PC-3 (cell line): ENCODE measurements at regions not wholly inside any gene's neighbourhood (a gene's known extent, or its start where the extent isn't known, plus 50 kb on each side); places are given as distances from the start of the nearest gene placed in this dataset.

Source experiments
- ATAC-seq: fragments of 200-7000 bp; cut with Tn5 transposase; 2 replicates; pipeline ENCODE4 v1.9.1; 2020; ENCODE audit warnings: mild to moderate bottlenecking, moderate library complexity
- BruUV-seq: library from RNA; stranded (reverse); fragments of 400-500 nt; replicated peaks from 2 replicates; lab custom pipeline; 2021; lab: Mats Ljungman, UMichigan
- CTCF ChIA-PET: fragments of 300-600 bp; sonication (Branson Sonifier 250); formaldehyde crosslinking; loops from one replicate; lab custom pipeline; 2022; ENCODE audit warnings: antibody characterized with exemption; lab: Charles Lee
- POLR2A ChIA-PET: fragments of 300-600 bp; sonication (Branson Sonifier 250); formaldehyde crosslinking; loops from one replicate; lab custom pipeline; 2022; ENCODE audit warnings: antibody characterized with exemption; ENCODE audit not compliant: unreplicated experiment; lab: Charles Lee
- DNase-seq: peaks from one replicate; pipeline ENCODE4 v3.0.0-alpha.2; 2015
- H2AFZ ChIP-seq: fragments of 300-600 bp; sonication (generic); 2 replicates; pipeline ENCODE4 v1.6.0; 2016; ENCODE audit warnings: antibody characterized with exemption, low read length
- H3F3A ChIP-seq: fragments of 300-600 bp; sonication (generic); one replicate; pipeline ENCODE4 v1.6.0; 2017; ENCODE audit warnings: antibody characterized with exemption, low read length, control low read depth, mild to moderate bottlenecking; ENCODE audit not compliant: unreplicated experiment
- H3K27ac ChIP-seq: fragments of 300-600 bp; sonication (generic); 2 replicates; pipeline ENCODE4 v1.5.1; 2016; ENCODE audit warnings: mild to moderate bottlenecking, low read length
- H3K27me3 ChIP-seq: fragments of 300-600 bp; sonication (generic); 2 replicates; pipeline ENCODE4 v1.6.1; 2016; ENCODE audit warnings: low read length, mixed read lengths
- H3K36me3 ChIP-seq: fragments of 300-600 bp; sonication (generic); 2 replicates; pipeline ENCODE4 v1.6.1; 2016; ENCODE audit warnings: low read depth, mixed run types, low read length, mixed read lengths
- H3K4me1 ChIP-seq: fragments of 300-600 bp; sonication (generic); 2 replicates; pipeline ENCODE4 v1.5.1; 2016; ENCODE audit warnings: low read length; ENCODE audit not compliant: insufficient read depth
- H3K4me2 ChIP-seq: fragments of 300-600 bp; sonication (generic); 2 replicates; pipeline ENCODE4 v1.6.0; 2016; ENCODE audit warnings: low read length
- H3K4me3 ChIP-seq: fragments of 300-600 bp; sonication (generic); 2 replicates; pipeline ENCODE4 v1.5.1; 2016; ENCODE audit warnings: mild to moderate bottlenecking, low read length, mixed read lengths
- H3K79me2 ChIP-seq: fragments of 300-600 bp; sonication (generic); 2 replicates; pipeline ENCODE4 v1.6.1; 2017; ENCODE audit warnings: low read length, mixed read lengths
- H3K9ac ChIP-seq: fragments of 300-600 bp; sonication (generic); 2 replicates; pipeline ENCODE4 v1.6.0; 2016; ENCODE audit warnings: mild to moderate bottlenecking, low read length
- H3K9me2 ChIP-seq: fragments of 300-600 bp; sonication (generic); replicated peaks from 2 replicates; pipeline ENCODE4 v1.6.1; 2016; ENCODE audit warnings: mixed run types, low read length, mixed read lengths
- H3K9me3 ChIP-seq: fragments of 300-600 bp; sonication (generic); 2 replicates; pipeline ENCODE4 v1.6.1; 2016; ENCODE audit warnings: low read length, mixed read lengths
- H4K20me1 ChIP-seq: fragments of 300-600 bp; sonication (generic); 2 replicates; pipeline ENCODE4 v1.6.1; 2016; ENCODE audit warnings: low read length, mixed read lengths
- EZH2 ChIP-seq: fragments of 300-600 bp; sonication (generic); IDR thresholded peaks from one replicate; pipeline ENCODE4 v1.6.1; 2017; ENCODE audit warnings: antibody characterized with exemption, mild to moderate bottlenecking, low read length; ENCODE audit not compliant: unreplicated experiment
- EZH2phosphoT487 ChIP-seq: fragments of 300-600 bp; sonication (generic); IDR thresholded peaks from 2 replicates; pipeline ENCODE4 v1.6.1; 2018; ENCODE audit warnings: mild to moderate bottlenecking, antibody characterized with exemption, low read length, borderline replicate concordance
- intact Hi-C: fragments of 100-400 bp; cut with micrococcal nuclease; formaldehyde crosslinking; loops from 2 replicates; pipeline ENCODE4 v1.9.0; 2023
- TF ChIP-seq, protein P1 (sequence below): fragments of 300-600 bp; sonication (generic); conservative IDR thresholded peaks from 2 replicates; pipeline ENCODE4 v1.5.1; 2017; ENCODE audit warnings: antibody characterized with exemption, low read depth, mild to moderate bottlenecking, low read length

DNA sequence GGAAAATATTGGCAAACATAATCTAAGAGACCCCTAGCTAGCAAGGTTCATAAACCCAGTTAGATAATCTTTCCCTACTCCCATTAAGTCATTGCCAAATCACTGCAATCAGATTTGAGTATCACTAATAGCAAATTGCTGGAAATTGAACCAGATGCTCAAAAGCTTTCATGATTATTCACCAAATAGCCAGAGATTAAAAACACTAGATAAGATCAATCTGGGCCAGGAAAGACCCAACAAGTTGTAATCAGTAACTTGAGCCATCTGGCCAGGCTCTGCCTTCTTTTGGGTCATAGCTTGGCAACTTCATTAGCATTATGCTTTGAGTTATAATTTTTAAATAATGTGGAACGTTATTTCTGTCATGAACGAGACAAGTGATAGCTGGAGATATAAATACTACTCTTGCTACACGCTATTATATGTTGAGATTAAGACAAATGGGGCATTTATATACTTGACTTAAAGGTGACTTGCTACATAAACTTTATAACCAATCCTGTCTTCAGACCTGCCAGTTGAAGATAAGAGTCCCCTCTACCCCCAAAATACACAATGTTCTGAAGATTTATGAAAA lies 196.6 kb upstream of the EDNRA start:
- DNase-seq = no peak
- Histone ChIP-seq H3K9me2 (no peaks in the 10 kb centered on the region), H3K36me3 (no peaks in the 10 kb centered on the region), H3K9me3 (no peaks in the 10 kb centered on the region), H3F3A (no peaks in the 10 kb centered on the region), H3K9ac (no peak overlapping the region), H3K27ac (no peak overlapping the region), H3K79me2 (no peaks in the 10 kb centered on the region), H3K4me1 (no peaks in the 10 kb centered on the region), H3K27me3 (no peaks in the 10 kb centered on the region), H3K4me3 (no peak overlapping the region), H4K20me1 (no peaks in the 10 kb centered on the region), H2AFZ (no peak overlapping the region), H3K4me2 (no peak overlapping the region)
- intact Hi-C loops = no loop called here
- TF ChIP-seq EZH2phosphoT487 (no peak), EZH2 (no peak)
- TF ChIP-seq, protein P1, sequence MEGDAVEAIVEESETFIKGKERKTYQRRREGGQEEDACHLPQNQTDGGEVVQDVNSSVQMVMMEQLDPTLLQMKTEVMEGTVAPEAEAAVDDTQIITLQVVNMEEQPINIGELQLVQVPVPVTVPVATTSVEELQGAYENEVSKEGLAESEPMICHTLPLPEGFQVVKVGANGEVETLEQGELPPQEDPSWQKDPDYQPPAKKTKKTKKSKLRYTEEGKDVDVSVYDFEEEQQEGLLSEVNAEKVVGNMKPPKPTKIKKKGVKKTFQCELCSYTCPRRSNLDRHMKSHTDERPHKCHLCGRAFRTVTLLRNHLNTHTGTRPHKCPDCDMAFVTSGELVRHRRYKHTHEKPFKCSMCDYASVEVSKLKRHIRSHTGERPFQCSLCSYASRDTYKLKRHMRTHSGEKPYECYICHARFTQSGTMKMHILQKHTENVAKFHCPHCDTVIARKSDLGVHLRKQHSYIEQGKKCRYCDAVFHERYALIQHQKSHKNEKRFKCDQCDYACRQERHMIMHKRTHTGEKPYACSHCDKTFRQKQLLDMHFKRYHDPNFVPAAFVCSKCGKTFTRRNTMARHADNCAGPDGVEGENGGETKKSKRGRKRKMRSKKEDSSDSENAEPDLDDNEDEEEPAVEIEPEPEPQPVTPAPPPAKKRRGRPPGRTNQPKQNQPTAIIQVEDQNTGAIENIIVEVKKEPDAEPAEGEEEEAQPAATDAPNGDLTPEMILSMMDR = no peak
- no TSS peak for BruUV-seq
- CTCF ChIA-PET = no interaction called here
- POLR2A ChIA-PET = no interaction called here
- ATAC-seq = no peak

DNA sequence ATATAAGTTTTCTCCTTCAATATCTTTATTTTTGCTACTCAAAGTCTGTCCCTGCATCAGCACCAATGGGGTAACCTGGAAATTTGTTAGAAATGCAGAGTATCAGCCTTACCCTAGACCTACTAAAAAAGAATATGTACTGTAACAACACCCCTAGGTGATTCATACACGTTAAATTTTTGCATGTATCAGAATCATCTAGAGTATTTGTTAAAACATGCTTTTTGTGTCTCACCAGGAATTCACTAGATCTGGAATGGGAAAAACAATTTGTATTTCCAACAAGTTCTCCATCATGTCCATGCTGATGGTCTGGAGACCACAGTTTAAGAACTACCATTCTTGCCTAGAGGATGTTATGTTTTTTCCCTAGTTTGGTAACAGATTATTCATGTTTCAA lies 196.0 kb upstream of the EDNRA start:
- Histone ChIP-seq H3K9me2 (no peaks in the 10 kb centered on the region), H3F3A (no peaks in the 10 kb centered on the region), H3K27ac (no peak overlapping the region), H3K79me2 (no peaks in the 10 kb centered on the region), H3K9ac (no peak overlapping the region), H2AFZ (no peak overlapping the region), H3K4me1 (no peaks in the 10 kb centered on the region), H3K36me3 (no peaks in the 10 kb centered on the region), H3K9me3 (no peaks in the 10 kb centered on the region), H3K4me2 (no peak overlapping the region), H4K20me1 (no peaks in the 10 kb centered on the region), H3K4me3 (no peak overlapping the region), H3K27me3 (no peaks in the 10 kb centered on the region)
- ATAC-seq (no peak), DNase-seq (no peak)
- CTCF ChIA-PET = no interaction called here
- POLR2A ChIA-PET = no interaction called here
- BruUV-seq = no TSS peak
- intact Hi-C loops = no loop called here
- TF ChIP-seq, protein P1 = no peak
- TF ChIP-seq EZH2 (no peak), EZH2phosphoT487 (no peak)

DNA sequence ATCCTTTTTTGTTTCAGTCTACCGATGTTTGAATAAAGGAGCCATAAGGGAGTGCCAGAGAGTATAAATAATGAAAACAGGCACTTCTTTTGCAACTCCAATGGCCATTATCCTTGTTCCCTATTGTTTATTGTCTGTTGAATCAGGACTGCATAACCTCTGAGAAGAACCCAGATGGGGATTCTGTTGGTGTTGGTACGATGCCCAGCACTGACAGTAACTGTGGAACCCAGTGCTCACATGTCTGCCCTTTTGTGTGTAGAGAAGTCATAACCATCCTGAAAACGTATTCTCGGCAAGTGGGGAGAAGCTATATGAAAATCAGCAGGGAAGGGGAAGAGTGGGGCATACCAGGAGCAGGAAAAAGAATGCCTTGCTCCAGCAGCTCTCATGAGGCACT lies 195.1 kb upstream of the EDNRA start:
- no peak for DNase-seq
- Histone ChIP-seq H4K20me1 (no peaks in the 10 kb centered on the region), H3K9ac (no peak overlapping the region), H3K9me2 (no peaks in the 10 kb centered on the region), H3F3A (no peaks in the 10 kb centered on the region), H3K79me2 (no peaks in the 10 kb centered on the region), H3K27ac (no peak overlapping the region), H2AFZ (no peak overlapping the region), H3K36me3 (no peaks in the 10 kb centered on the region), H3K27me3 (no peaks in the 10 kb centered on the region), H3K4me2 (no peak overlapping the region), H3K4me1 (no peaks in the 10 kb centered on the region), H3K4me3 (no peak overlapping the region), H3K9me3 (no peaks in the 10 kb centered on the region)
- no TSS peak for BruUV-seq
- CTCF ChIA-PET = no interaction called here
- intact Hi-C loops = no loop called here
- TF ChIP-seq EZH2phosphoT487 (no peak), EZH2 (no peak)
- TF ChIP-seq, protein P1 = no peak
- ATAC-seq = no peak
- POLR2A ChIA-PET = no interaction called here
